ENCODE measurements at regions not wholly inside any gene's neighbourhood (a gene's known extent, or its start where the extent isn't known, plus 50 kb on each side); places are given as distances from the start of the nearest gene placed in this dataset.

GRCh38 chr4:32519060-32519459 lies 1798.9 kb downstream of the PCDH7 start:
- DNase-seq: no peak

GRCh38 chr4:32525420-32525819 lies 1805.3 kb downstream of the PCDH7 start:
- no peak for DNase-seq

- no peak for DNase-seq
Observed at GRCh38 chr4:32544846-32545245, 1824.7 kb downstream of the PCDH7 start.

- no peak for DNase-seq
Observed at GRCh38 chr4:32551943-32552342, 1831.8 kb downstream of the PCDH7 start.

- no peak for DNase-seq
Observed at GRCh38 chr4:32560306-32560705, 1840.1 kb downstream of the PCDH7 start.

- no peak for DNase-seq
Observed at GRCh38 chr4:32562010-32562409, 1841.8 kb downstream of the PCDH7 start.

GRCh38 chr4:32564626-32565025 lies 1844.5 kb downstream of the PCDH7 start:
- DNase-seq: no peak

GRCh38 chr4:32569861-32570260 lies 1849.7 kb downstream of the PCDH7 start:
- DNase-seq: no peak

- no peak for DNase-seq
Observed at GRCh38 chr4:32572366-32572765, 1852.2 kb downstream of the PCDH7 start.

- no peak for DNase-seq
Observed at GRCh38 chr4:32574803-32575202, 1854.6 kb downstream of the PCDH7 start.

- DNase-seq: no peak
Observed at GRCh38 chr4:32589097-32589496, 1868.9 kb downstream of the PCDH7 start.

GRCh38 chr4:32589853-32590252 lies 1869.7 kb downstream of the PCDH7 start:
- DNase-seq: no peak

- no peak for DNase-seq
Observed at GRCh38 chr4:32597354-32597753, 1877.2 kb downstream of the PCDH7 start.

GRCh38 chr4:32601848-32602247 lies 1881.7 kb downstream of the PCDH7 start:
- no peak for DNase-seq

GRCh38 chr4:32607978-32608377 lies 1887.8 kb downstream of the PCDH7 start:
- no peak for DNase-seq

- no peak for DNase-seq
Observed at GRCh38 chr4:32624943-32625603, 1904.9 kb downstream of the PCDH7 start.

- DNase-seq: no peak
Observed at GRCh38 chr4:32625687-32626337, 1905.6 kb downstream of the PCDH7 start.

- DNase-seq: no peak
Observed at GRCh38 chr4:32631831-32632230, 1911.7 kb downstream of the PCDH7 start.

GRCh38 chr4:32633421-32633820 lies 1913.3 kb downstream of the PCDH7 start:
- DNase-seq: no peak

- DNase-seq: no peak
Observed at GRCh38 chr4:32645653-32646052, 1925.5 kb downstream of the PCDH7 start.

GRCh38 chr4:32658019-32658418 lies 1937.8 kb downstream of the PCDH7 start:
- DNase-seq: no peak

- no peak for DNase-seq
Observed at GRCh38 chr4:32661229-32661628, 1941.1 kb downstream of the PCDH7 start.

- no peak for DNase-seq
Observed at GRCh38 chr4:32662803-32663202, 1942.6 kb downstream of the PCDH7 start.

- no peak for DNase-seq
Observed at GRCh38 chr4:32672359-32672758, 1952.2 kb downstream of the PCDH7 start.

GRCh38 chr4:32680946-32681345 lies 1960.8 kb downstream of the PCDH7 start:
- DNase-seq: no peak

Data from NCI-H1048 (cell line).